ENCODE measurements at regions not wholly inside any gene's neighbourhood (a gene's known extent, or its start where the extent isn't known, plus 50 kb on each side); places are given as distances from the start of the nearest gene placed in this dataset.

DNA sequence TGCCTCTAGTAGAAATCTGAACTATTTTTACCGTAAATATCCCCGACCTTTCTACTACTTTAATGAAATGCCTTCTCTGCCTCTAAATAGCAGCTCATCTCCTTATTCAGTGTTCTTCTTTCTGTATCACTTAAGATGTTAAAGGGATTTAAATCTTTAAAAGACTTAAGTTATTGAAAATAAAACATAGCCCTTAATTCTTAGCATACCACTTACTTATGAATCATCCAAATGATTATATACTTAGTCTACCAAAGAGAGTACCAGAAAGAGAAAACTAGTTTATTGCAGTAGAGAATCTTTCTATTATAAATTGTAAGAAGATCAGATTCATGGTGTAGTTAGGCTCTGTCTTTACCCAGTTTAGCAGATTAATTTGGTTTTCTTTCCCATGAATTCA is 802.0 kb downstream of the TBL1XR1 start:
- no peak for TF ChIP-seq EZH2 (IDR thresholded peaks at IDR 0.05; ENCODE audit: borderline replicate concordance, low read depth, low read length, poor library complexity, severe bottlenecking)
- TF ChIP-seq, protein P1, sequence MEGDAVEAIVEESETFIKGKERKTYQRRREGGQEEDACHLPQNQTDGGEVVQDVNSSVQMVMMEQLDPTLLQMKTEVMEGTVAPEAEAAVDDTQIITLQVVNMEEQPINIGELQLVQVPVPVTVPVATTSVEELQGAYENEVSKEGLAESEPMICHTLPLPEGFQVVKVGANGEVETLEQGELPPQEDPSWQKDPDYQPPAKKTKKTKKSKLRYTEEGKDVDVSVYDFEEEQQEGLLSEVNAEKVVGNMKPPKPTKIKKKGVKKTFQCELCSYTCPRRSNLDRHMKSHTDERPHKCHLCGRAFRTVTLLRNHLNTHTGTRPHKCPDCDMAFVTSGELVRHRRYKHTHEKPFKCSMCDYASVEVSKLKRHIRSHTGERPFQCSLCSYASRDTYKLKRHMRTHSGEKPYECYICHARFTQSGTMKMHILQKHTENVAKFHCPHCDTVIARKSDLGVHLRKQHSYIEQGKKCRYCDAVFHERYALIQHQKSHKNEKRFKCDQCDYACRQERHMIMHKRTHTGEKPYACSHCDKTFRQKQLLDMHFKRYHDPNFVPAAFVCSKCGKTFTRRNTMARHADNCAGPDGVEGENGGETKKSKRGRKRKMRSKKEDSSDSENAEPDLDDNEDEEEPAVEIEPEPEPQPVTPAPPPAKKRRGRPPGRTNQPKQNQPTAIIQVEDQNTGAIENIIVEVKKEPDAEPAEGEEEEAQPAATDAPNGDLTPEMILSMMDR (conservative IDR thresholded peaks at IDR 0.05; ENCODE audit: low read depth, low read length): no peak
- Histone ChIP-seq H3K27me3 (replicated peaks; ENCODE audit: insufficient read depth, low read depth, low read length, poor library complexity) (no peaks in the 10 kb centered on the region), H3K36me3 (ENCODE audit: insufficient read depth, low read length, poor library complexity, severe bottlenecking) (no peaks in the 10 kb centered on the region), H3K27ac (ENCODE audit: low read depth, low read length, poor library complexity, severe bottlenecking) (no peak overlapping the region), H3K9me3 (ENCODE audit: low read depth, low read length, poor library complexity, severe bottlenecking) (no peaks in the 10 kb centered on the region), H3K4me3 (ENCODE audit: low read depth, low read length, poor library complexity, severe bottlenecking) (no peak overlapping the region), H3K4me1 (ENCODE audit: insufficient read depth, low read length, poor library complexity, severe bottlenecking) (no peaks in the 10 kb centered on the region)
- POLR2A ChIA-PET (ENCODE audit: low non-redundant PET): no interaction called here
- intact Hi-C loops (cut with micrococcal nuclease; ENCODE audit: unreplicated experiment): no loop called here
- BruUV-seq (replicated peaks): no TSS peak
- CTCF ChIA-PET: no interaction called here
- DNase-seq (ENCODE audit: low spot score): no peak

DNA sequence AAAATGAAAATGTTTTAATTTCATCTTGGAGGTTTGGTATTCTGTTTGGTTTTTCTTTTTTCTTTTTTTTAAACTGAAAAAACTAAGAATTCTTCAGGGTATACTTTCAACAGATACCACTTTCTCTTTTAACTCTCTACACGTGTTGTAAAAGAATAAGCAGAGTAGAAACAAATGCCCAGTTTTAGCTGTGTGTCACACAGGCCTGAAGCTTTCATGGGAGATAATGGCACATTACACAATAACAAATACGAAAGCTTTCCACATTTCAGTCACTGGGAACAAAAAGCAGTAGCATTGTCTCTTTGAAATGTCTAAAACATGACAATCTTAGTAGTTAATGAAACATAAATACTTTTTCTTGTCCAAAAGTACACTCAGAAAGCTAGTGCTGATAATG is 818.5 kb downstream of the TBL1XR1 start:
- no peaks in the 10 kb centered on the region for H3K27me3 ChIP-seq (replicated peaks; ENCODE audit: insufficient read depth, low read depth, low read length, poor library complexity)
- no peak overlapping the region for H3K27ac ChIP-seq (ENCODE audit: low read depth, low read length, poor library complexity, severe bottlenecking)
- POLR2A ChIA-PET (ENCODE audit: low non-redundant PET): no interaction called here
- H3K4me3 ChIP-seq (ENCODE audit: low read depth, low read length, poor library complexity, severe bottlenecking): no peak overlapping the region
- no TSS peak for BruUV-seq (replicated peaks)
- intact Hi-C loops (cut with micrococcal nuclease; ENCODE audit: unreplicated experiment): no loop called here
- CTCF ChIA-PET: no interaction called here
- no peaks in the 10 kb centered on the region for H3K9me3 ChIP-seq (ENCODE audit: low read depth, low read length, poor library complexity, severe bottlenecking)
- no peaks in the 10 kb centered on the region for H3K36me3 ChIP-seq (ENCODE audit: insufficient read depth, low read length, poor library complexity, severe bottlenecking)
- H3K4me1 ChIP-seq (ENCODE audit: insufficient read depth, low read length, poor library complexity, severe bottlenecking): no peaks in the 10 kb centered on the region
- no peak for DNase-seq (ENCODE audit: low spot score)
- TF ChIP-seq EZH2 (IDR thresholded peaks at IDR 0.05; ENCODE audit: borderline replicate concordance, low read depth, low read length, poor library complexity, severe bottlenecking): no peak
- TF ChIP-seq, protein P1 (conservative IDR thresholded peaks at IDR 0.05; ENCODE audit: low read depth, low read length): no peak

DNA sequence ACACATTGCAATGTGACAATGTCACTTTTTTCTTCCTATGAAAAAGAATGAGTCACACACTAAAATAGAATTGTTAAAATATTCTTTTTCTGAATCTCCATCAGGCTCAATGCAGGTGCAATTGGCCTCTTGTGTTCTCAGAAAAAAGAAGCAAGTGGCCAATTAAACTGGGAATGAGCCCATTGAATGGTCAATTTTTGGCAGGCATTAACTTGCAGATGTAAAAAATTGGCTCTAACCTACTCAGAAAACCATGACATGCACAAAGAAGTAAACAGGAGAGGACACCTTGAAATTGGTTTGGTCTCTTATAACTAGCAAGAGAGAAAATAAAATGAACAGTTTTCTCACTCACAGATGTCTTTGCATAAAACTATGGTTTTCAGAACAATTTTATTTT is 820.8 kb downstream of the TBL1XR1 start:
- Histone ChIP-seq H3K4me1 (ENCODE audit: insufficient read depth, low read length, poor library complexity, severe bottlenecking) (no peaks in the 10 kb centered on the region), H3K36me3 (ENCODE audit: insufficient read depth, low read length, poor library complexity, severe bottlenecking) (no peaks in the 10 kb centered on the region), H3K27ac (ENCODE audit: low read depth, low read length, poor library complexity, severe bottlenecking) (no peak overlapping the region), H3K9me3 (ENCODE audit: low read depth, low read length, poor library complexity, severe bottlenecking) (no peaks in the 10 kb centered on the region), H3K4me3 (ENCODE audit: low read depth, low read length, poor library complexity, severe bottlenecking) (no peak overlapping the region), H3K27me3 (replicated peaks; ENCODE audit: insufficient read depth, low read depth, low read length, poor library complexity) (no peaks in the 10 kb centered on the region)
- TF ChIP-seq, protein P1 (conservative IDR thresholded peaks at IDR 0.05; ENCODE audit: low read depth, low read length): no peak
- no peak for TF ChIP-seq EZH2 (IDR thresholded peaks at IDR 0.05; ENCODE audit: borderline replicate concordance, low read depth, low read length, poor library complexity, severe bottlenecking)
- intact Hi-C loops (cut with micrococcal nuclease; ENCODE audit: unreplicated experiment): no loop called here
- ChIA-PET POLR2A (ENCODE audit: low non-redundant PET) (no interaction called here), CTCF (no interaction called here)
- no peak for DNase-seq (ENCODE audit: low spot score)
- no TSS peak for BruUV-seq (replicated peaks)
